ENCODE measurements at regions not wholly inside any gene's neighbourhood (a gene's known extent, or its start where the extent isn't known, plus 50 kb on each side); places are given as distances from the start of the nearest gene placed in this dataset.

GRCh38 chr1:203401199-203401877 is 50.4 kb upstream of the FMOD start:
- DNase-seq (ENCODE audit: low read depth): no peak
- no peak for TF ChIP-seq CTCF (conservative IDR thresholded peaks at IDR 0.05; ENCODE audit: low read depth, low read length)
- no peak overlapping the region for H3K4me3 ChIP-seq (ENCODE audit: low read depth, low read length)

- no peak for TF ChIP-seq CTCF (conservative IDR thresholded peaks at IDR 0.05; ENCODE audit: low read depth, low read length)
- no peak for DNase-seq (ENCODE audit: low read depth)
- no peak overlapping the region for H3K4me3 ChIP-seq (ENCODE audit: low read depth, low read length)
These were observed 51.2 kb upstream of the FMOD start for GRCh38 chr1:203402152-203402551.

GRCh38 chr1:203402629-203403337 is 51.9 kb upstream of the FMOD start:
- no peak for TF ChIP-seq CTCF (conservative IDR thresholded peaks at IDR 0.05; ENCODE audit: low read depth, low read length)
- H3K4me3 ChIP-seq (ENCODE audit: low read depth, low read length): no peak overlapping the region
- DNase-seq (ENCODE audit: low read depth): no peak

- no peak overlapping the region for H3K4me3 ChIP-seq (ENCODE audit: low read depth, low read length)
- no peak for DNase-seq (ENCODE audit: low read depth)
- TF ChIP-seq CTCF (conservative IDR thresholded peaks at IDR 0.05; ENCODE audit: low read depth, low read length): no peak
These were observed 52.7 kb upstream of the FMOD start for GRCh38 chr1:203403586-203403985.

GRCh38 chr1:203404546-203404945 is 53.6 kb upstream of the FMOD start:
- no peak overlapping the region for H3K4me3 ChIP-seq (ENCODE audit: low read depth, low read length)
- no peak for DNase-seq (ENCODE audit: low read depth)
- no peak for TF ChIP-seq CTCF (conservative IDR thresholded peaks at IDR 0.05; ENCODE audit: low read depth, low read length)

GRCh38 chr1:203405703-203406438 is 54.9 kb upstream of the FMOD start:
- H3K4me3 ChIP-seq (ENCODE audit: low read depth, low read length): no peak overlapping the region
- no peak for TF ChIP-seq CTCF (conservative IDR thresholded peaks at IDR 0.05; ENCODE audit: low read depth, low read length)
- DNase-seq (ENCODE audit: low read depth): no peak
